Upper lobe of left lung (tissue), 6 donors: ENCODE measurements at regions not wholly inside any gene's neighbourhood (a gene's known extent, or its start where the extent isn't known, plus 50 kb on each side); places are given as distances from the start of the nearest gene placed in this dataset.

Experiments
- ATAC-seq, 2 donors: fragments of 200-7000 bp; cut with Tn5 transposase; one replicate each; pipeline ENCODE4 v1.9.1; 2022; ENCODE audit warnings: mild to moderate bottlenecking in 2 of 2, moderate library complexity in 2 of 2; ENCODE audit not compliant: low FRiP score in 2 of 2
- DNase-seq, 2 donors: peaks; one replicate each; pipeline ENCODE4 v3.0.0-alpha.2; 2019 to 2020
- H3K27ac ChIP-seq, 4 donors: fragments of 200-600 bp; sonication (generic); one replicate each; pipeline ENCODE4 v1.5.1; 2016 to 2019
- H3K27me3 ChIP-seq, 4 donors: fragments of 200-600 bp; sonication (generic); one replicate each; pipeline ENCODE4 v1.5.1; 2017 to 2019
- H3K36me3 ChIP-seq, 4 donors: fragments of 200-600 bp; sonication (generic); one replicate each; pipeline ENCODE4 v1.5.1; 2016 to 2019
- H3K4me1 ChIP-seq, 4 donors: fragments of 200-600 bp; sonication (generic); one replicate each; pipeline ENCODE4 v1.5.1; 2018 to 2019
- H3K4me3 ChIP-seq, 4 donors: fragments of 200-600 bp; sonication (generic); one replicate each; pipeline ENCODE4 v1.5.1; 2017 to 2019; ENCODE audit warnings: mild to moderate bottlenecking in 2 of 4, moderate library complexity in 1 of 4
- H3K9me3 ChIP-seq, 4 donors: fragments of 200-600 bp; sonication (generic); one replicate each; pipeline ENCODE4 v1.5.1; 2018 to 2019
- CTCF ChIP-seq, 6 experiments: fragments of 450-650 bp in 4 of 6; fragments of 200-600 bp in 2 of 6; sonication (generic) in 2 of 6; IDR thresholded peaks; one replicate each; pipeline ENCODE4 v1.5.1; 2016 to 2019; ENCODE audit warnings: antibody characterized with exemption in 6 of 6
- EP300 ChIP-seq, 4 donors: sonication (generic); formaldehyde crosslinking; IDR thresholded peaks; one replicate each; pipeline ENCODE4 v1.5.1; 2017; ENCODE audit warnings: antibody characterized with exemption in 4 of 4, control low read depth in 2 of 4
- POLR2A ChIP-seq, 4 donors: fragments of 450-650 bp; IDR thresholded peaks; one replicate each; pipeline ENCODE4 v1.5.1; 2016 to 2017; ENCODE audit warnings: antibody characterized with exemption in 4 of 4, mild to moderate bottlenecking in 2 of 4
- POLR2AphosphoS5 ChIP-seq, 2 donors: sonication (generic); formaldehyde crosslinking; IDR thresholded peaks; one replicate each; pipeline ENCODE4 v1.5.1; 2017; ENCODE audit warnings: antibody characterized with exemption in 2 of 2
- WGBS, 2 donors: methylation state at CpG; one replicate each; pipeline ENCODE4 v1.1.5; 2017 to 2018; 5-methylcytosine and 5-hydroxymethylcytosine counted together
- donor health status: DM: no; HTN: no; CAD: no; lungs with moderate emphysema.
- donor health status: DM: no; HTN: yes; CAD: no; lungs with severe emphysema.

GRCh38 chr9:29866556-29866955 is 2293.3 kb upstream of the C9orf72 start:
- 52 to 62% methylated on average over 4 of the region's 4 CpGs for WGBS, 2 donors
- ATAC-seq, result no peak
- no peaks in the 10 kb centered on the region for H3K4me1 ChIP-seq
- DNase-seq, result no peak
- no peaks in the 10 kb centered on the region for H3K9me3 ChIP-seq
- no peak overlapping the region for H3K27ac ChIP-seq
- no peak overlapping the region for H3K4me3 ChIP-seq
- no peaks in the 10 kb centered on the region for H3K36me3 ChIP-seq
- TF ChIP-seq EP300 (IDR thresholded peaks at IDR 0.05) (no peak), CTCF (IDR thresholded peaks at IDR 0.05) (no peak), POLR2A (IDR thresholded peaks at IDR 0.05) (no peak), POLR2AphosphoS5 (IDR thresholded peaks at IDR 0.05) (no peak)
- H3K27me3 ChIP-seq, result no peaks in the 10 kb centered on the region

DNA sequence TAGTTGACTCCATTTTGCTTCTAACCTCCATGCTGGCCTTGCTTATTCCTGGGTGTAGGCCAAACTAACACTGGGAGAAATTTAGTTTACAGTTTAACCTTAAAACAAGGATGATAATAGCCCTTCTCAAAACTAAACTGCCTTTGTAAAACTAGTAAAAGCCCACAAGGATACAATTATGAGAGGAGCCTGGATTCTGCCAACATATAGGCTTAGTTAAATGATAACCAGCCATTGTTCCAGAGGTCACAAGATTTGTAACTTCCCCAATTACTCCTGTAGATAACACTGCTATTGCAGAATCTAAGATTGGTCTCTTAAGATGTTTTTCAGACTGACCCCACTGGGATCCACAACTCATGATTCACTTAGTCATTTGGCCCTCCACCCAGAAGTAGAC is 2300.3 kb upstream of the C9orf72 start:
- Histone ChIP-seq H3K27me3 (no peaks in the 10 kb centered on the region), H3K27ac (no peak overlapping the region), H3K4me1 (no peaks in the 10 kb centered on the region), H3K36me3 (no peaks in the 10 kb centered on the region), H3K9me3 (no peaks in the 10 kb centered on the region), H3K4me3 (no peak overlapping the region)
- no peak for ATAC-seq
- DNase-seq, result no peak
- no peak for TF ChIP-seq POLR2A (IDR thresholded peaks at IDR 0.05)
- no peak for TF ChIP-seq CTCF (IDR thresholded peaks at IDR 0.05)
- no peak for TF ChIP-seq POLR2AphosphoS5 (IDR thresholded peaks at IDR 0.05)
- TF ChIP-seq EP300 (IDR thresholded peaks at IDR 0.05), result no peak

DNA sequence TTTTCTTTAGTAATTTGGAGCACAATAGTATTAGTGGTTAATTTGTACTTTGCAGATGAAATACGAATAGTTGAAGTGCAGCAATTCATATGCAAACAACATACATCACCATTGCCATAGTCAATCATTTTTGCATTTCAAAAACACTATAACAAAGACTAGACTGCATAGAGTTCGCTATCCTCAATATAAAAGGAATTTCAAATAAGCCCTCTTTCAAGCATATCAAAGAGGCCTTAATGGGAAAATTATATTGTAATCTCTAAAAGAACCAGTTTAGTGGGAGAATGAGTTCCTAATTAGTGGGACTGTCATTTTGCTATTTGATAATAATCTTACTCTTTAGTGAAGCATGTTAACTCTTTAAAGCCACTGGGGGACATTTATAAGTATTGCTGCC is 2302.3 kb upstream of the C9orf72 start:
- 72 to 81% methylated on average over 2 of the region's 2 CpGs for WGBS, 2 donors
- no peak for DNase-seq
- no peaks in the 10 kb centered on the region for H3K4me1 ChIP-seq
- no peaks in the 10 kb centered on the region for H3K36me3 ChIP-seq
- no peaks in the 10 kb centered on the region for H3K27me3 ChIP-seq
- no peak overlapping the region for H3K4me3 ChIP-seq
- TF ChIP-seq EP300 (IDR thresholded peaks at IDR 0.05), result no peak
- TF ChIP-seq CTCF (IDR thresholded peaks at IDR 0.05), result no peak
- no peak for TF ChIP-seq POLR2A (IDR thresholded peaks at IDR 0.05)
- no peak for TF ChIP-seq POLR2AphosphoS5 (IDR thresholded peaks at IDR 0.05)
- H3K27ac ChIP-seq, result no peak overlapping the region
- no peaks in the 10 kb centered on the region for H3K9me3 ChIP-seq
- no peak for ATAC-seq

GRCh38 chr9:29882767-29883166 is 2309.5 kb upstream of the C9orf72 start:
- 67 to 73% methylated on average over 2 of the region's 2 CpGs for WGBS, 2 donors

More at GRCh38 chr9:29882767-29883166, 2309.5 kb upstream of the C9orf72 start:
- H3K36me3 ChIP-seq, result no peaks in the 10 kb centered on the region
- H3K9me3 ChIP-seq, result no peaks in the 10 kb centered on the region
- no peaks in the 10 kb centered on the region for H3K27me3 ChIP-seq
- DNase-seq (no peak), ATAC-seq (no peak)
- H3K4me3 ChIP-seq, result no peak overlapping the region
- no peak overlapping the region for H3K27ac ChIP-seq
- H3K4me1 ChIP-seq, result no peaks in the 10 kb centered on the region
- TF ChIP-seq POLR2AphosphoS5 (IDR thresholded peaks at IDR 0.05) (no peak), POLR2A (IDR thresholded peaks at IDR 0.05) (no peak), EP300 (IDR thresholded peaks at IDR 0.05) (no peak), CTCF (IDR thresholded peaks at IDR 0.05) (no peak)
